ENCODE measurements at regions not wholly inside any gene's neighbourhood (a gene's known extent, or its start where the extent isn't known, plus 50 kb on each side); places are given as distances from the start of the nearest gene placed in this dataset.

- H3K9me1 ChIP-seq (replicated peaks; ENCODE audit: control insufficient read depth, extremely low read depth, insufficient read depth, low read length): no peaks in the 10 kb centered on the region
- H3K9ac ChIP-seq (replicated peaks; ENCODE audit: extremely low read depth, insufficient read depth, low read length): no peak overlapping the region
- no peaks in the 10 kb centered on the region for H3K36me3 ChIP-seq (ENCODE audit: control insufficient read depth in 2 of 2, extremely low read depth in 1 of 2, insufficient read depth in 2 of 2, low read length in 2 of 2)
- no peak for DNase-seq (ENCODE audit: low read depth, low spot score)
- H3K4me3 ChIP-seq (replicated peaks in 1 of 3; ENCODE audit: insufficient read depth in 1 of 3, low read depth in 1 of 3, low read length in 3 of 3): no peak overlapping the region
- BruUV-seq (replicated peaks): no TSS peak
- H3K9me3 ChIP-seq (replicated peaks; ENCODE audit: control insufficient read depth, insufficient read depth, low read length): no peaks in the 10 kb centered on the region
- no peaks in the 10 kb centered on the region for H3K27me3 ChIP-seq (ENCODE audit: control insufficient read depth in 2 of 2, insufficient read depth in 2 of 2, low read length in 2 of 2)
- CTCF ChIA-PET: no interaction called here
- TF ChIP-seq JUN (IDR thresholded peaks at IDR 0.05; ENCODE audit: borderline replicate concordance, insufficient read depth, insufficient read length, low read depth) (no peak), CTCF (IDR thresholded peaks at IDR 0.05; ENCODE audit: extremely low read depth in 1 of 2, insufficient read depth in 1 of 2, low read depth in 1 of 2, low read length in 2 of 2) (no peak), POLR2A (IDR thresholded peaks at IDR 0.05; ENCODE audit: low read depth, low read length) (no peak), POLR2AphosphoS5 (IDR thresholded peaks at IDR 0.05; ENCODE audit: insufficient read depth, low read depth, low read length) (no peak), MYC (IDR thresholded peaks at IDR 0.05; ENCODE audit: low read depth, low read length) (no peak), EZH2 (IDR thresholded peaks at IDR 0.05; ENCODE audit: borderline replicate concordance, low read depth, low read length, severe bottlenecking) (no peak), FOS (IDR thresholded peaks at IDR 0.05; ENCODE audit: borderline replicate concordance, insufficient read depth, low read length) (no peak), MAX (IDR thresholded peaks at IDR 0.05; ENCODE audit: insufficient read depth, insufficient read length) (no peak), GATA2 (IDR thresholded peaks at IDR 0.05; ENCODE audit: insufficient read depth, insufficient read length, low read depth, low read length) (no peak)
- H3K4me2 ChIP-seq (ENCODE audit: insufficient read depth, low read length): no peak overlapping the region
- H3K79me2 ChIP-seq (ENCODE audit: control insufficient read depth, insufficient read depth, low read length): no peaks in the 10 kb centered on the region
- H2AFZ ChIP-seq (ENCODE audit: low read depth, low read length): no peak overlapping the region
- H3K4me1 ChIP-seq (ENCODE audit: control insufficient read depth, extremely low read depth, insufficient read depth, low read length): peaks cover 6% of the 10 kb centered on the region
- H4K20me1 ChIP-seq (replicated peaks; ENCODE audit: control insufficient read depth, extremely low read depth, insufficient read depth, low read length): no peaks in the 10 kb centered on the region
- POLR2A ChIA-PET: no interaction called here
- FAIRE-seq: no peak
- no peak overlapping the region for H3K27ac ChIP-seq (ENCODE audit: insufficient read depth, low read depth, low read length)
- dilution Hi-C loops (cut with MboI; ENCODE audit: extremely low pct_ligation_motif_present, low sequenced_read_pairs): no loop called here
- intact Hi-C loops (cut with micrococcal nuclease): no loop called here
These were observed 148.1 kb upstream of the ZNF608 start for GRCh38 chr5:124894541-124894940.

Measured in endothelial cell of umbilical vein (primary cell).